DMS 273 treated with DMSO at 0.1 percent for 48 hours (cell line): ENCODE measurements at regions not wholly inside any gene's neighbourhood (a gene's known extent, or its start where the extent isn't known, plus 50 kb on each side); places are given as distances from the start of the nearest gene placed in this dataset.

Experiments
- DNase-seq: peaks from one replicate; lab custom pipeline; 2025; lab: John Stamatoyannopoulos, UW

DNA sequence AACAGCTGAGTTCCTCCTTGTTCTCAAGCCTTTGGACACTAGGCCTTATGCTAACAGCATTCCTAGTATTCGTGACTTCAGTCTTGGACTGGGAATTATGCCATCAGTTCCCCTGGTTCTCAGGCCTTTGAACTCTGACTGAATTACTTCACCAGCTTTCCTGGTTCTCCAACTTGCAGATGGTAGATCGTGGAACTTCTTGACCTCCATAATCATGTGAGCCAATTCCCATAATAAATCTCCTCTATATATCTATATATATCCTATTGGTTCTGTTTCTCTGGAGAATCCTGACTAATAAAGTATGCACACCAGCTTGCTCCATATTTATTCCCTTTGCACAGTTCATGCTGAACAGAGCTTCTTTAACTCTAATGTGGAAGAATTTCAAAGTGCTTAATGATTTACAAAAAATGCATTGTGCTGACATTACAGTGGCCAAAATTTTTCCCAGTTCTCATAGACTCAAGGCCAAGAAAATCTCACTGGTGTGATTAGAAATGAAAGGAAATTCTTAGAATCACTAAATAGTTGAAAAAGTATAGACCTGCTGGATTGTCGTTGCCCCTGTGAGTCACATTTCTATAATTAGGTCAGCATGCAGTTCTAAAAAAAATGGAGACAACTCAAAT lies 462.9 kb upstream of the ADAMTS5 start:
- no peak for DNase-seq

DNA sequence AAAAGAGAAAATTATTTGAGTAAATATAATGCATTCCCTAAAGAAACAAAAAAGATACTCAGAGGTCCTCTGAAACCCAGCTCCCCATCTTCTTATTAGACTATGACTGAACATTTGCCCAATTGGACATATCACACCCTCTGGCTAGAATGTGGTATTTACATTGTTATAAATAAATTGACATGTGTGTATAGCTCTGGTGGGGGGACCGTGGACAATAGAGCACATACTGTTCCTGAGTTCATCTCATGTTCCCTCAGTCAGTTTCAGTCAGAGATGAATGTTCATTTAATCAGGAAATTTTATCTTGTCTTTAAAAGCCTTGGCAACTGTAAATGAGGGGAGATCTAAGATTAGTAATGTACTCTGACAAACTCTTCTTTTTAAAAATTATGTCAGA lies 459.3 kb upstream of the ADAMTS5 start:
- no peak for DNase-seq

DNA sequence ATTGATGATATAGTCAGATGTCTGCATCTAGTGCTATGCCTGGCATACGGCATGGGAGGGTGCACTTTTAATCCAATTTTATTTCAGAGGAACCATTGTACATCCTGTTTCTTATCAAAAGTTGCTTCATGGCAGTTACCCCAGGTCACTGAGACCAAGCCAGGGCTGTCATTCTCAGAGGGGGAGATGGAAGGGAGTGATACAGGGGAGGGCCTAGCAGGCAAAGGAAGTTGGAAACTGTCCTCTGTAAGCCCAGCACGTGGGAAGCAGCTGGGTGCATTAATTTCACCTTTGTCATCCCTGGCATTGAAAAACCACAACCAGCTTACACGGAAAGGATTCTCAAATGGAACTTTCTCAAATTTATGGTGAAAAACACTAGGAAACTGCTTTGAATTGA lies 458.7 kb upstream of the ADAMTS5 start:
- no peak for DNase-seq

DNA sequence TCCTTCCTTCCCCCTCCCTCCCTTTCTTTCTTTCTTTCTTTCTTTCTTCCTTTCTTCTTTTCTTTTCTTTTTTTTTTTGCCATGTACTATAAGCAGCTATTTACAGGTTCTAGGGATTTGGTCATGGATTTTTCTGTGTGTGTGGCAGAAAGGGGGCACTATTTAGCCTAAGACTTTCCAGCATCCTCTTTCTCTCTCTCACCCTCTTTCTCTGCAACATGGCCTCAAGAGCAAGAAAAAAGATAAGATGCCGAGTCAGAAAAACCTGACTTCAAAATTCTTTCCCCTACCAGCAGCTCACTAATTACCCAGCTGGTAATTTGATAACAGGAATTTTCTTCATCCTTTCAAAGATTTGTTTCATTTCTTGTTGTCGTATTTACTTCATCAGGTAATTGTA lies 458.3 kb upstream of the ADAMTS5 start:
- no peak for DNase-seq

DNA sequence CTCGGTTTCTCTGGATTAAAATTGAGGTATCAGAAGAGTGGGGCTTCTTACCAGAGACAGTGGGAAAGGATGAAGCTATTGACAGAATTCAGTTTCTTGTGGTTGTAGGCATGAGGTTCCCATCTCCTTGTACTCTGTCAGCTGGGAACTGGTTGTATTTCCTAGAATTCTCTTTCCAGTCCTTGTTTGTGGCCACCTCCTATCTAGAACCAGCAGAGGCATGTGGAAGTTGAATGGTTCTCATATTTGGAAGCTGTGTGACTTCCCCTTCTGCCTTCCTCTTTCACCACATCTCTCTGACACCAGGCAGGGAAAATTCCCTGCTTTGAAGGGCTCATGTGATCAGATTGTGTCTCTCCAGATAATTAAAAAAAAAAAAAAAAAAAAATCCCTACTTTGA lies 457.7 kb upstream of the ADAMTS5 start:
- no peak for DNase-seq

DNA sequence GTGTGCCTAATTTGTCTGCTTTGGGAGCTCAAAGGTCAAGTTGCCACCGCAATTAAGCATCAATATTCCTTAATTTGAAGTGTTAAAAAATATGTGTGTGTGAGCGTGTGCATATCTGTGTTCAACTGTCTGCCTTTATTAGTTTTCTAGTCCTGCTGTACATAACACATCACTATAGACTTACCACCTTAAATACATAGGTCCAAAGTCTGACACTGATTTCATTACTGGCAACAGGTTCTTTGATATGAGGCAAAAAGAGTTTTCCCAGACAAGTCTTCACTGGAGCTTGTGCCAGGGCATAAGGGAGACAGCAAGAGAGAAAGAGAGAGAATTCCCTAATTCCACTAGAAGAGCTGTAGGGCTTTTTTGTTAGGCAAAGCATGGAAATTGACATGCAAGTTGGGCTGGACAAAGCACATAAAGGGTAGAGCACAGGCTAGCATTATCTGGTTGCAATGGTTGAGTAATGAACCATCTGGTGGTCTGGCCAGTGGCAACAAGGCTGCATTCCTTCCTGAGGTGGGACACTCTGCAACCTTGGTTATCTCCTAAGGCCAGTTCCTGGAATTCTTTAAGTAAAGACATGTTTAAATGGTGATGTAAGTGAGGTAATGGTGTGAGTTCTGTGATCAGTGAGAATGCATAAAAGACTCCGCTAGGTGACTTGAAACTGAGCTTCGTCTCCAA lies 457.2 kb upstream of the ADAMTS5 start:
- DNase-seq: no peak

DNA sequence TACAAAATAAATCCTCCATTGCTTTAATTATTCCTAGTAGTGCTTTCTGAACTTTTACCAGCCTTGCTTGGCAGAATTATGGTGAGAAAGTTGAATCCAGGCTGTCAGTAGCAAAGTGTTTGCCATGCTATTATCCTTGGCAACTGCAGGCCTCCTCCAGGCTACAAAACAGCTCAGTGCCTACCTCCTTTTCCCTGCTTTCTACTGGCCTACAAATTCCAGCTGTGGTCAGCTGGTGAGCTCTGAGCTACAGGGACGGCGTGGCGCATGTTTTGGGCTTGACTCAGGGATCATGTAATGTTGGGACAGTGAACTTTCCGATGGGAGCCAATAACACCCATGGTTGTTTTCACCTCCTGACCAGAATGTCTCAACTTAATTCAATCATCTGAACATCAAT lies 456.1 kb upstream of the ADAMTS5 start:
- DNase-seq: no peak

DNA sequence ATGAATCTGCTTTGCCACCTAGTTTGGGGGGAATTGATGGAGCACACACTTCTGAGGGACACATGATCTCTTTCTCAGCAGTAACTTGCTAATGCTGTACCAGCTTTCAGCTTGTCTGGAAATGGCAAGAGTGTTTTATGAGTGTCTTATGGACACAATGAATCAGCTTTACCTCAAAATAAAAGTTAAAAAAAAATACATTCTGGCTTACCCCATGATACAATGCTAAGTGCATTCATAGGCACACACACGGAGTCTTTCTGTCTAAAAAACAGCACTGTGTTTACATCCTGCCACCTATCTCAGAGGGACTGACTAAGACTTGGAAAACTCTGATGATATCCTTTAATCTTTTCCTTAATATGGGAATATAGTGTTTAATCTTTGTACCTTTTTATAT lies 455.5 kb upstream of the ADAMTS5 start:
- no peak for DNase-seq

DNA sequence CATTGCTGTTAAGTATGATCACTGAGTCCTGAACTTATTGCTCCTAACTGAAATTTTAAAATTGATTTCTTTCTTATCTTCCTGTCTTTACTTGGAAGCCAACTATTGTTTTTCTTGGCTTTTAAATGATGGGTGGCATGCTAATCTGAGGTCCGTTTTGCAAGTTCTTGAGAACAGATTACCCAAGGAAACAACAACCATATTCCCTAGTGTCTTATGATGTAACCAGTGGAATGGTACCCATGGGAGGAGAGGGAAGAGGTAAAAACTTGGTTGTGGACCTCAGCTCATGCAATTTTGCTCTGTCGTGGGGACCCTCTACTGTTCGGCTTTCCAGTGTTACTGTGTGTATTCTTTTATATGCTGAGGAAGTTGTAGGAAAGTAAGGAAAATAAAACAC lies 454.8 kb upstream of the ADAMTS5 start:
- DNase-seq: no peak

DNA sequence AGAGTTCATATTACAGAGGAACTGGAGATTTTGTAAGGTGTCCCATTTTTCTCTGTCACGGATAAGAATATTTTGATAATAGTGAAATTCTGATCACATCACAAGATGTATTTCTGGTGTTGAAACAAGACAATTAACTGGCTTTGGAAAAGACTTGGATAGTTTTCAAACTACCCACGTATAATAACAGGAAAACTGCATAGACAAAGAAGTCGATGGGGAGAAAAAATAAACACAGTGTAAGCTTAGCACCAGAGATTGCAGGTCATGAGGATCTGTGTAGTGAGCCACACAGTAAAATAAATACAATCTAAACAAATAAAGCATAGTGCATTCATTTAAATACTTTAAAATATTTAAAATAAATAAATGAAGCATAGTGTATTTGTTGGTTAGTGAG lies 452.3 kb upstream of the ADAMTS5 start:
- DNase-seq: no peak

DNA sequence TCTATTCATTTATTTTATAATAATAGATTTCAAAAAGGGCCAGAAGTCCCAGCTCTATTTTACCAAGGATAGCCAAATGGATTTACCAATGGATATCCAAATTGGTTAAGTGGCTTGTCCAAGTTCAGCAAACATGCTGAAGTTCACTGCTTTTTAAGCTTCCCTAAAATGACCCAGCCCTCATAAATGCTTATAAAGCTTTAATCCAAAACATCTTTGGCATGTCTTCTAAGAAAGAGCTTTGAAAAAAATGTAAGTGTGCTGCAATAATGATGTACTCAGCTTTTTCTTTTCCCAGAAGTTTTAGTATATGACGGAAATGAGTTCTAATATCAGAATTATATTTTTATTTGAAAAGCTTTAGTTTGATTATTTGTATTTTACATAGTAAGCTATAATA lies 451.5 kb upstream of the ADAMTS5 start:
- DNase-seq: no peak

DNA sequence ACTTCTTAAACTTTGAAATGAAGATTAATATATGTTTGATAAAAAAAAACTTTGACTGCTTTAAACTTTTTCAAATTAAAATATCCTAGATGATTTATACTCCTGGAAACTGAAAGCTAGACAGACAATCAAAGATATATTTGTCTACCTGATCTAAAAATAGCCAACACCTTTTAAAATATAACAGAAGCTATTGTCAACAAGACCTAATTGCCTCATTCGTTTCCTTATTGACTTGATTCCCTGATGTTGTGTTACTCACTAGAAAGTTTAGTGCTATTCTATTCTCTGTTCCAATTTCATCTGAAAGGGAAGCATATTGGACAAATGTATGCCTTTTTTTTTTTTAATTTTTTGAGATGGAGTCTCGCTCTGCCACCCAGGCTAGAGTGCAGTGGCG lies 445.6 kb upstream of the ADAMTS5 start:
- no peak for DNase-seq

DNA sequence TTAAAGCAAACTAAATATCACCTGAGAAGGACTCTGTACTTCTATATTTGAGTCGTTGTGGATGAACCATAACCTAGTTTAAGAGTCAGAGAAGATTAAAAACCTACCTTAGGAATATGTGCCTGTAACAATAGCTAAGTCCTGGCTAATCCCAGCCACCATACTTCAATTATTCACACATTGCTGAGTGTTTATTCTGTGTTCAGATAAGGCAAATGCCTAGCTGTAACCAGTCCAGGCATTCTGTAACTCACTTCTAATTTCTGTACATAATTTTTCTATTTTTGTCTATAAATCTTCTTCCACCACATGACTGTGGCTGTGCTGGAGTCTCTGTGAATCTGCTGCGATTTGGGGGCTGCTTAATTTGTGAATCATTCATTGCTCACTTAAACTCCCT lies 441.9 kb upstream of the ADAMTS5 start:
- DNase-seq: no peak

DNA sequence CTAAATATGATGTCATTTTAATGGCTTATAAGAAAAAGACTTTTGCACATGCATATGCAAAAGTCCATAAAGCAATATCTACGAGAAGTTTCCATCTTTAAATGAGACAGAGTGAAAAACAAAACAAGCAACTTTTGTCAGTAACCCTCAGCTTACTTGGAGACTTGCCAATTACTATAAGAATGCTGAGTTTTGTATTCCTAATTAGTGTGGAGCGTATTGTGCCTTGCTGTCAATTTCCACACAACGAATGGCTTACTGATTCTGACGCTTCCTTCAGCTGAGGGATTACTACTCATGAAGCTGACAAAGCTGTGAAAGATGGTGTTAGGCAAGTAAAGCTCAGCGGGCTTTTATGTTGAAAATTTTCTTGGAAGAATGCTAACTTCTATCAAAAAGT lies 440.4 kb upstream of the ADAMTS5 start:
- DNase-seq: no peak

DNA sequence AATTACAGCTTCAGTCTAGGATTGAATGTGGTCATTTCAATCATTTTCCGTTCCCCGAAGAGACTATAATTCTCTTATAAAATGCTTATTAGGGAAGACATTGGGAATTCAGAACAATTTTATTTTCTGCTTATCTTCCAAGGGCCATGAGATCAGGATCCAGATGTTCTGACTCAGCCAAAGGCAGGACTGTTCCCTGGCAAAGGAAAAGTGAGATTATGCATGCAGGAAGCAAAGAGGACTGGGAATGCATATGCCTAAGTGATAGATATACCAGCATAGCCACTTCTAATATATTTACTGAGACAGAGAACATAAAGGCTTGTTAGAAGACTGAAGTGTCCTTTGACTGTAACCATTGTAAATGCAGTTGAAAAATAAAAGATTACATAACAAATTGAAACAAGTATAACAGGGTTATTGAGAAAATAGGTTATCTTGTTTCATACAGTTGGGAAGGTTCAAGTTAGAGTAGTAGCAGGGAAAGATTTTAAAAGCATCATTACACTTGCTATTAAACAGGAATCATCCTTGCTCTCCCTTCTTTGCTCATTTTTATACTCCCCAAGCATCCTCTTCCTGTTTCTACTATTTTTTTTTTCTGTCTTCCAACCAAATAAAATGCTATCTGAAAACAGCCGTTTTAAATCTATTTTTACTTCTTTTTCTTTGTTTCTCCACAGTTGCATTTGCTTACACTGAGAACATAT lies 439.6 kb upstream of the ADAMTS5 start:
- no peak for DNase-seq

DNA sequence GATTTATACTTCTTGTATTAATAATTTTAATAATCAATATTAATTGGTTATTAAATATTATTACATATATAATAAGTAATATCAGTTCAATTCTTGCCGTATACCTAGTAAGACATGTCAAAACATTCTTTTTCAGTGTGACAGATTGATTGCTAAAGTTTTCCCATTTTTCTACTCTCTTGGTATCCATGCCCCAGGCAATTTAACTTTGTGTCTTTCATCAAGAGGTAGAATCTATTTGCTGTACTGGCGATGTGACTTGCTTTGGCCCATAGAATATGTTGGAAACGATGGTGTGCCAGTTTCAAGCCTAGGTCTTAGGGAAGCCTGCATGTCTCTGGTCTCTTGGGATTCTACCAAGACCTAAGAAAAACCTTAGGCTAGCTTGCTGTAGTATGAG lies 436.1 kb upstream of the ADAMTS5 start:
- DNase-seq: no peak

DNA sequence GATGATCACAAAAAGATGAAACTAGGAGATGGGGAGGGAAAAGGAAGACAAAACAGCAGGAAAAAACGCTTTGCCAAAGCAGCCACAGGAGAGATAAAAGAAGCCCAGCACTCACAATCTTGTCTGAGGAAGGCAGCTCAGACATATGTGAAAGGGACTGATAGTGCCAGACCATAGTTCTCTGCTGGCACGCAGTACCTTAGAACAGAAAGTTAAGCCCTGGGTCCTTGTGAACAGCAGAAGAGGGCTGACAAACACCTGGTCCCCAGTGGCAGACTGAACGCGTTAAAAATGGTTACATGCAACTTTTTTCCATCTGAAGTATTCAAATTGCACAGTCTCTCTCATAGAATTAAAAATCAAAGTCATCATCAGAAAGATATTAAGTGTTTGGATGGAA lies 433.2 kb upstream of the ADAMTS5 start:
- DNase-seq: no peak

DNA sequence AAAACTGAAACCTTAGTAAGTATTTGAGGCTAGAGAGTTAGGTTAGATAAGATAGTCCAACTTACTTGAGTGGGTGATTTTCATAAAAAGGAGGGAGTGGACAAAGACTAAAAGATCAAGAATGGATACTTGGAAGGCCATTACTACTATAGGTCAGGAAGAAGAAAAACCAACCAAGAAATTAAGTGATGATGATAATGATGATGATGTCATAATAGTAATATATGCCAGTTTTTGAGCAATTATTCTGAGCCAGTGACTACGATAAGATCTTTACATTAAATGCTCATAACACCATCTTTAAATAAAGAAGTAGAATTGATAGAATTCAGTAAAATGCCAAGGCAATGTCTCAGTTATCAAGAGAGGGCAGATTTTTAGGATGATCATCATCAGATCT lies 430.7 kb upstream of the ADAMTS5 start:
- no peak for DNase-seq

DNA sequence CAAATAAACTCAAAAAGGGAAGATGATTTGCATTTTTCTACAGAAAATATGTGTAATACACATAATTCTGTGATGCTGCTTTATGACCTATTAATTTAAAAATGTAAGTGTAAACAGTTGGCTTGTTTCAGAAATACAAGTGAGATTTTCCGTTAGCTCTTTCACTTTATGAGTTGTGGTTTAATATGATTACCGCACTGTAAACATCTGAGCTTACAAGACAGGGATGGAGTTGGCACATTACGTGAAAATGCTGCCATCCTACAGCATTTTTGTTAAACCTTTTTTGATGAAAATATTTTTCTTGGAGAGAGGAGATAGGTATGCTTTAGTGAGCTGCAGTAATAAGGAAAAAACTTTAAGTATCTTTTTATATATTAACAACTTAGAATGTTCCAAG lies 426.8 kb upstream of the ADAMTS5 start:
- no peak for DNase-seq

DNA sequence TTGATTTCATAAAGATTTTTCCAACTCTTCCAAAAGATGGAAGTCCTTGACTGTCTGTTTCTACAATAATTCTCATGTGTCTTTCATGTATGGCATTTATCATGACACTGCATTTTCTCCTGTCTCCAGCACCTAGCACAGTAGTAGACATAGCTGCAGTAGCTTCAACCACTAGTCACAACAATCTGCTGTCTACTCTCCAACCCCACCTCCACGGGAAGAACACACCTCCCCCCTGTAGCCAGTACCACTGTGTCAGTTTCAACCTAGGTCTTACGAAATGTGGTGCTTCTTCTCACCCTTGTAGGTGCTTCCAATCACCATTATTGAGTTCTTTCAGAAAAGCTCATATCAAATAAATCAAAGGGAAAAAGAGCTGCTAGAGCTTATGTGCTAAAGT lies 425.1 kb upstream of the ADAMTS5 start:
- no peak for DNase-seq

DNA sequence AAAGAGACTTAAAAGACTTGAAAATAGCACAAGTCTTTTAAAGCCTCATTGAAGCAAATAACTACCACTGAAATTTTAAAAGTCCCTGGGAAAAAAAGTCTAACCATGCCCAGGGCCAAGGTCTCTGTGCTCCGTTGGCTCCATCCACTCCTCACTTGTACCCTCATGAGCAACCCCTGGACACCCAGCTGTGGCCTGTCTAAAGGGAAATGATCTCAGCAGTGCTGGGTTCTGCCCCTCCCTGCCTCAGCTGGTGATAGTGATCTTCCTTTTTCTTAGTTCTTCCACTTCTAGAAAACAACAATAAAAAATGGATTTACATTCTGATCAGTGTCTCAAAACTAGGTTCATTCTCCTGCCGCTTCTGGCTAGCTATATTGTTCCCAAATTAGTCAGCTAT lies 423.5 kb upstream of the ADAMTS5 start:
- no peak for DNase-seq

DNA sequence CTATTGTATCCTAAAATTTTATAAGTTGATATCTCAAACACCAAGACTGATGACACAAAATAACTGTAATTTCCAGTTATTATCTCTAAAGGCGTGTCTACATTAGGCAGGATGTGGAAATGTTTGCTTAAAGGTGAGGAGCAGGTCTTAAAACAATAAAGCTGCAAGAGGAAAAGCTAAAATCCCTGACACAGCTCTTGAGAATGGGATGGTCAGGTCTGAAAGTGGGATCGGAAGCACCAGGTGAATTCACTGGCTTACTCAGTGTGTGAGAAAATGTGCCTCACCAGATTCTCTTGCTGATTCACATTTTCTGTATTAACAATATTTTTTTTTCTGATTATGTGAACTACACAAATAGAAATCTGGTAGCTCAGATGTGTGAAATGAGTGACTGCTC lies 421.9 kb upstream of the ADAMTS5 start:
- no peak for DNase-seq

DNA sequence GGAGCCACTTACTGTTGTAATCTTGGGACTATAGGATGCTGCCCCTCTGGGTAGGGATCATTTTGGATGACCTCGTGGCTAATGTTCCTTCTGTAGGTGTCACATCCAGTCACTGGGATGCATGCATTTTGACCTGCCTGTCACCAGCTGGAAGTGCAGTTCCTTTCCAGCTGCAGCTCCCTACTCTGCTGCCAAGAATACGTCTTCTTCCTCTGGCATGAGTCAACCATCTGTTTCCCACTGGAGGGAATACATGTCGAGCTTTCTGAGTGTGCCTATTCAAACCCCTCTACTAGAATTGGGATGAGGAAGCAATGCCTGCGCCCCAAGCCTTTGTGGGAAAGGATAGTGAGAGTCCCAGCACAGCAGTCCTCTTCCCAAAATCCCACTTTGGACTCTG lies 415.5 kb upstream of the ADAMTS5 start:
- no peak for DNase-seq

DNA sequence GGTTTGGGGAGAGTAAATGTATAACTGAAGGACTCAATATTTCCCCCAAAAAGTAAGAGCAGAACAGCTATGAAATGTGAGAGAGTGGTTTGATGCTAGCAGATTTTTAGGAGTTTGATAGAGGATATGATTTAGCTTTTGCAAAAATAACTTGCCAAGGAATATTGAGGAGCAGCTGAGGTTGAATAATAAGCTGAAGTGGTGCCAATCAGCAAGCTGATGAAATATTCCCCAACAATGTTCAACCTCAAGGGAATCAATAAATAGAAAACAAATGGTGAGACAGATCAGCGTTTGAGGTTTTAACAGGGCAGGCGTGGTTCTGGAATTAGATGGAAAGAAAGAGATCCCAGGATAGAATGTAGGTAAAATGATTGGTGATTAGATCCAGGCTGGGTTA lies 413.4 kb upstream of the ADAMTS5 start:
- no peak for DNase-seq
